K562 (cell line): ENCODE measurements at regions not wholly inside any gene's neighbourhood (a gene's known extent, or its start where the extent isn't known, plus 50 kb on each side); places are given as distances from the start of the nearest gene placed in this dataset.

ENCODE experiments used
- ATAC-seq: fragments of 200-7000 bp; cut with Tn5 transposase; 3 replicates; pipeline ENCODE4 v1.9.1; 2020; ENCODE audit warnings: moderate library complexity
- BruUV-seq: library from RNA; stranded (reverse); fragments of 400-500 nt; replicated peaks from 2 replicates; lab custom pipeline; 2021; lab: Mats Ljungman, UMichigan
- CTCF ChIA-PET: fragments of 300-600 bp; formaldehyde crosslinking; extraction: SDS; loops from one replicate; lab custom pipeline; 2021; ENCODE audit warnings: low intra/inter-chr PET ratio; lab: Yijun Ruan, JAX
- POLR2A ChIA-PET: fragments of 300-600, 350-650 bp; sonication (Branson Sonifier 250); formaldehyde crosslinking; extraction: SDS; loops from one replicate; lab custom pipeline; 2021; ENCODE audit warnings: antibody characterized with exemption, inconsistent platforms; lab: Yijun Ruan, JAX
- DNase-seq, 4 experiments: peaks; one replicate each; pipeline versions ENCODE4 v3.0.0 to v3.0.0-alpha.2; 2011 to 2018; ENCODE audit warnings: low spot score in 3 of 4, mixed read lengths in 3 of 4; ENCODE audit errors: extremely low read depth in 1 of 4
- FAIRE-seq: peaks from 2 replicates; lab custom pipeline; 2011; peaks lifted over from hg19 to GRCh38; lab: Jason Lieb, UNC
- H2AFZ ChIP-seq: 2 replicates; pipeline ENCODE4 v1.6.0; 2011; ENCODE audit warnings: low read depth, low read length, control low read depth, inconsistent platforms
- H3K27ac ChIP-seq: fragments of 200-600 bp; 3 replicates; pipeline ENCODE4 v1.8.0; 2011; ENCODE audit warnings: low read depth, mild to moderate bottlenecking, control low read depth, inconsistent platforms, low read length, moderate library complexity, mixed read lengths; ENCODE audit errors: extremely low read depth
- H3K27me3 ChIP-seq, 2 experiments: fragments of 300-600 bp in 1 of 2; 2 replicates in 1 of 2; 3 replicates in 1 of 2; pipeline versions ENCODE4 v1.6.0 to v1.8.0; 2011; ENCODE audit warnings: inconsistent platforms in 2 of 2, low read length in 2 of 2, mild to moderate bottlenecking in 1 of 2, mixed read lengths in 1 of 2, moderate library complexity in 1 of 2; ENCODE audit not compliant: control insufficient read depth in 2 of 2, insufficient read depth in 2 of 2
- H3K36me3 ChIP-seq: fragments of 300-600 bp; 3 replicates; pipeline ENCODE4 v1.8.0; 2011; ENCODE audit warnings: mild to moderate bottlenecking, low read length, inconsistent platforms; ENCODE audit not compliant: control insufficient read depth, insufficient read depth
- H3K4me1 ChIP-seq, 2 experiments: fragments of 200-600 bp in 1 of 2; replicated peaks in 1 of 2; 2 replicates in 1 of 2; 3 replicates in 1 of 2; pipeline versions ENCODE4 v1.5.1 to v1.8.0; 2011; ENCODE audit warnings: inconsistent platforms in 2 of 2, low read length in 2 of 2, mild to moderate bottlenecking in 1 of 2, mixed read lengths in 1 of 2, moderate library complexity in 1 of 2; ENCODE audit not compliant: control insufficient read depth in 2 of 2, insufficient read depth in 2 of 2
- H3K4me2 ChIP-seq: 2 replicates; pipeline ENCODE4 v1.6.1; 2011; ENCODE audit warnings: low read length, control low read depth, inconsistent platforms, mixed read lengths; ENCODE audit not compliant: insufficient read depth
- H3K4me3 ChIP-seq: fragments of 200-600 bp; sonication (generic), shearing (Covaris generic); 2 replicates; pipeline ENCODE4 v1.5.1; 2016; ENCODE audit warnings: control low read depth, inconsistent platforms
- H3K79me2 ChIP-seq: fragments of 200-600 bp; 3 replicates; pipeline ENCODE4 v1.8.0; 2011; ENCODE audit warnings: low read length, inconsistent platforms; ENCODE audit not compliant: control insufficient read depth, insufficient read depth
- H3K9ac ChIP-seq, 2 experiments: 2 replicates each; pipeline versions ENCODE4 v1.6.0 to v1.6.1; 2011; ENCODE audit warnings: low read depth in 2 of 2, low read length in 2 of 2, control low read depth in 1 of 2, inconsistent platforms in 1 of 2, mild to moderate bottlenecking in 1 of 2, mixed read lengths in 1 of 2; ENCODE audit not compliant: insufficient read depth in 1 of 2
- H3K9me1 ChIP-seq: one replicate; pipeline ENCODE4 v1.6.0; 2011; ENCODE audit warnings: inconsistent platforms, mild to moderate bottlenecking, low read length, moderate library complexity; ENCODE audit not compliant: control insufficient read depth, insufficient read depth
- H3K9me3 ChIP-seq: replicated peaks from 2 replicates; pipeline ENCODE4 v1.5.1; 2011; ENCODE audit warnings: low read depth, low read length, inconsistent platforms; ENCODE audit not compliant: control insufficient read depth, insufficient read depth
- H4K20me1 ChIP-seq: replicated peaks from 2 replicates; pipeline ENCODE4 v1.6.1; 2011; ENCODE audit warnings: low read length, inconsistent platforms, mixed read lengths; ENCODE audit not compliant: control insufficient read depth, insufficient read depth
- ARHGAP35 ChIP-seq: fragments of 450-650 bp; IDR thresholded peaks from 2 replicates; pipeline ENCODE4 v1.6.1; 2018; ENCODE audit not compliant: partially characterized antibody
- C11orf30 ChIP-seq: fragments of 450-650 bp; IDR thresholded peaks from 2 replicates; pipeline ENCODE4 v1.6.1; 2016; ENCODE audit warnings: low read depth, mild to moderate bottlenecking
- CBFB ChIP-seq: sonication (generic); formaldehyde crosslinking; IDR thresholded peaks from 2 replicates; pipeline ENCODE4 v1.4.0; 2020; ENCODE audit warnings: mild to moderate bottlenecking, missing genetic modification reagents
- CCAR2 ChIP-seq: fragments of 200-400 bp; formaldehyde crosslinking; IDR thresholded peaks from 2 replicates; pipeline ENCODE4 v1.6.1; 2017; ENCODE audit warnings: mild to moderate bottlenecking, low read depth, low read length
- CTBP1 ChIP-seq: fragments of 450-650 bp; IDR thresholded peaks from 2 replicates; pipeline ENCODE4 v1.6.1; 2016; ENCODE audit warnings: borderline replicate concordance
- CXXC5 ChIP-seq: fragments of 250-450 bp; sonication (Bioruptor Pico); IDR thresholded peaks from 2 replicates; pipeline ENCODE4 v1.8.0; 2022; ENCODE audit warnings: inconsistent platforms, mild to moderate bottlenecking, moderate library complexity
- IRF2 ChIP-seq: sonication (generic); formaldehyde crosslinking; IDR thresholded peaks from 2 replicates; pipeline ENCODE4 v1.8.1; 2022; ENCODE audit warnings: mild to moderate bottlenecking, missing genetic modification reagents
- JUN ChIP-seq, 2 experiments: sonication (generic) in 1 of 2; formaldehyde crosslinking in 1 of 2; IDR thresholded peaks; 2 replicates each; pipeline versions ENCODE4 v1.6.1 to v1.8.0; 2012 to 2022; ENCODE audit warnings: borderline replicate concordance in 2 of 2, mild to moderate bottlenecking in 2 of 2, improper control_type of control experiment in 1 of 2, low read depth in 1 of 2, low read length in 1 of 2, missing genetic modification reagents in 1 of 2
- MAFF ChIP-seq: IDR thresholded peaks from 2 replicates; pipeline ENCODE4 v1.6.1; 2012; ENCODE audit warnings: low read length, improper control_type of control experiment
- MAFG ChIP-seq: fragments of 450-650 bp; conservative IDR thresholded peaks from 2 replicates; pipeline ENCODE4 v1.6.1; 2016; ENCODE audit warnings: missing genetic modification characterization, missing compliant biosample characterization
- MAFK ChIP-seq: IDR thresholded peaks from 2 replicates; pipeline ENCODE4 v1.6.1; 2011; ENCODE audit warnings: low read length, improper control_type of control experiment
- MXD1 ChIP-seq: fragments of 250-450 bp; sonication (Bioruptor Pico); IDR thresholded peaks from 2 replicates; pipeline ENCODE4 v1.8.0; 2021; ENCODE audit warnings: borderline replicate concordance, mild to moderate bottlenecking, moderate library complexity; ENCODE audit not compliant: poor library complexity, severe bottlenecking
- NFATC3 ChIP-seq: fragments of 450-650 bp; IDR thresholded peaks from 2 replicates; pipeline ENCODE4 v1.6.1; 2017; ENCODE audit warnings: mild to moderate bottlenecking
- SIN3A ChIP-seq, 2 experiments: fragments of 150-350 bp in 1 of 2; IDR thresholded peaks; 2 replicates each; pipeline ENCODE4 v1.6.1; 2011 to 2016; ENCODE audit warnings: borderline replicate concordance in 2 of 2, low read depth in 2 of 2, low read length in 2 of 2, mild to moderate bottlenecking in 2 of 2, moderate library complexity in 2 of 2; ENCODE audit not compliant: control insufficient read depth in 1 of 2
- TAF9B ChIP-seq: fragments of 450-650 bp; IDR thresholded peaks from 2 replicates; pipeline ENCODE4 v1.6.1; 2018; ENCODE audit warnings: mild to moderate bottlenecking; ENCODE audit not compliant: partially characterized antibody
- U2AF2 ChIP-seq: fragments of 200-400 bp; formaldehyde crosslinking; optimal IDR thresholded peaks from 2 replicates; pipeline ENCODE3; 2017; ENCODE audit warnings: low read depth, mild to moderate bottlenecking, low read length
- ZBTB7A ChIP-seq: IDR thresholded peaks from 2 replicates; pipeline ENCODE4 v1.6.1; 2011; ENCODE audit warnings: low read depth, mild to moderate bottlenecking, low read length, moderate library complexity, borderline replicate concordance; ENCODE audit not compliant: control insufficient read depth
- ZNF134 ChIP-seq: fragments of 250-450 bp; sonication (Bioruptor Pico); conservative IDR thresholded peaks from 2 replicates; pipeline ENCODE4 v1.4.0; 2020
- ZNF174 ChIP-seq: fragments of 250-450 bp; sonication (Bioruptor Pico); IDR thresholded peaks from 2 replicates; pipeline ENCODE4 v1.4.0; 2020; ENCODE audit warnings: mild to moderate bottlenecking
- ZNF263 ChIP-seq: sonication (generic); formaldehyde crosslinking; IDR thresholded peaks from 2 replicates; pipeline ENCODE4 v1.8.0; 2022; ENCODE audit warnings: mild to moderate bottlenecking, missing genetic modification reagents, borderline replicate concordance
- ZNF316 ChIP-seq: fragments of 450-650 bp; IDR thresholded peaks from 2 replicates; pipeline ENCODE4 v1.6.1; 2016
- ZNF354B ChIP-seq: fragments of 250-450 bp; sonication (Bioruptor Pico); IDR thresholded peaks from 2 replicates; pipeline ENCODE4 v1.4.0; 2020
- WGBS: fragments of 100-300 bp; shearing (Covaris generic); methylation state at CpG from one replicate; pipeline ENCODE4 v1.1.6; 2016; ENCODE audit warnings: low coverage, mixed read lengths; ENCODE audit not compliant: insufficient coverage; ENCODE audit errors: missing lambda C conversion rate; 5-methylcytosine and 5-hydroxymethylcytosine counted together
- in situ Hi-C: fragments of 300-500 bp; cut with MboI; formaldehyde crosslinking; loops from 4 replicates; pipeline ENCODE4 v1.15.0; 2018; ENCODE audit warnings: inconsistent platforms, mixed read lengths
- intact Hi-C: fragments of 100-400 bp; cut with micrococcal nuclease; formaldehyde crosslinking; loops from 2 replicates; pipeline ENCODE4 v1.14.2; 2022

- H2AFZ ChIP-seq, result no peak overlapping the region
- FAIRE-seq, result no peak
- no peak overlapping the region for H3K4me3 ChIP-seq
- H3K27me3 ChIP-seq, result no peaks in the 10 kb centered on the region
- H3K4me1 ChIP-seq, result peaks cover 6 to 13% of the 10 kb centered on the region in 2 experiments; a peak in 4 of 5 replicates
- no peaks in the 10 kb centered on the region for H3K36me3 ChIP-seq
- no peaks in the 10 kb centered on the region; the same call in 1 of the 2 replicates for H3K9me3 ChIP-seq
- no TSS peak for BruUV-seq
- peak in 1 of 4 experiments; percentile 15 for DNase-seq
- no peaks in the 10 kb centered on the region; the same call in 1 of the 2 replicates for H4K20me1 ChIP-seq
- no peak overlapping the region for H3K4me2 ChIP-seq
- no peaks in the 10 kb centered on the region for H3K9me1 ChIP-seq
- TF ChIP-seq MAFK (peak; percentile 41; the same call in 1 of the 2 replicates), SIN3A (IDR thresholded peaks at IDR 0.05; ENCODE audit: borderline replicate concordance in 2 of 2, control insufficient read depth in 1 of 2, low read depth in 2 of 2, low read length in 2 of 2) (no peak), ARHGAP35 (no peak), NFATC3 (no peak), U2AF2 (no peak), ZNF174 (no peak), CBFB (no peak), CTBP1 (0 out of 2 replicates have a peak, but pooled peaks have one; percentile 20), ZNF263 (CRISPR knock-in tag) (no peak), ZBTB7A (no peak), CCAR2 (no peak), ZNF354B (CRISPR knock-in tag) (no peak), MAFF (peak; percentile 54), IRF2 (CRISPR knock-in tag) (no peak), ZNF134 (CRISPR knock-in tag) (no peak), MXD1 (no peak), MAFG (tag) (0 out of 2 replicates have a peak, but pooled peaks have one; percentile 43), JUN (IDR thresholded peaks at IDR 0.05; ENCODE audit: borderline replicate concordance, low read depth, low read length) (no peak), JUN (CRISPR knock-in tag; IDR thresholded peaks at IDR 0.05; ENCODE audit: borderline replicate concordance) (no peak), TAF9B (no peak), ZNF316 (peak; percentile 90), CXXC5 (CRISPR knock-in tag) (no peak), C11orf30 (peak; percentile 76)
- H3K79me2 ChIP-seq, result no peaks in the 10 kb centered on the region
- intact Hi-C loops, result no loop called here
- no peak for ATAC-seq
- ChIA-PET POLR2A (interaction anchor here (1.0 kb wide), 1 partner anchor 15 kb away, joined by 3 read pairs; no protein-coding TSS in a partner anchor), CTCF (no interaction called here)
- H3K9ac ChIP-seq, result no peak overlapping the region
- in situ Hi-C loops, result no loop called here
- 52% methylated on average over 3 of the region's 3 CpGs for WGBS
- no peak overlapping the region for H3K27ac ChIP-seq
These were observed 284.0 kb upstream of the TBL1XR1 start for GRCh38 chr3:177481329-177481728.
